ENCODE measurements at regions not wholly inside any gene's neighbourhood (a gene's known extent, or its start where the extent isn't known, plus 50 kb on each side); places are given as distances from the start of the nearest gene placed in this dataset.

- Mint-ChIP-seq H3K27me3 (ENCODE audit: low read depth) (no peaks in the 10 kb centered on the region; the same call in 1 of the 2 replicates), H3K4me1 (no peaks in the 10 kb centered on the region), H3K9me3 (peaks cover 20% of the 10 kb centered on the region), H3K27ac (no peak overlapping the region), H3K36me3 (peaks cover 7% of the 10 kb centered on the region), H3K4me3 (no peak overlapping the region)
- ChIA-PET CTCF (no interaction called here), POLR2A (no interaction called here)
- ATAC-seq = no peak
- DNase-seq (ENCODE audit: low spot score) = no peak
- TF ChIP-seq, protein P1, sequence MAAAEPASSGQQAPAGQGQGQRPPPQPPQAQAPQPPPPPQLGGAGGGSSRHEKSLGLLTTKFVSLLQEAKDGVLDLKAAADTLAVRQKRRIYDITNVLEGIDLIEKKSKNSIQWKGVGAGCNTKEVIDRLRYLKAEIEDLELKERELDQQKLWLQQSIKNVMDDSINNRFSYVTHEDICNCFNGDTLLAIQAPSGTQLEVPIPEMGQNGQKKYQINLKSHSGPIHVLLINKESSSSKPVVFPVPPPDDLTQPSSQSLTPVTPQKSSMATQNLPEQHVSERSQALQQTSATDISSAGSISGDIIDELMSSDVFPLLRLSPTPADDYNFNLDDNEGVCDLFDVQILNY (CRISPR knock-in tag; IDR thresholded peaks at IDR 0.05) = no peak
- TF ChIP-seq ATF2 (CRISPR knock-in tag; IDR thresholded peaks at IDR 0.05; ENCODE audit: borderline replicate concordance, low read depth) (no peak), AFF4 (CRISPR knock-in tag; IDR thresholded peaks at IDR 0.05; ENCODE audit: borderline replicate concordance) (no peak), ZMAT4 (CRISPR knock-in tag; IDR thresholded peaks at IDR 0.05) (no peak), JAZF1 (CRISPR knock-in tag; IDR thresholded peaks at IDR 0.05) (no peak), NFE2L1 (CRISPR knock-in tag; IDR thresholded peaks at IDR 0.05) (no peak), OVOL2 (CRISPR knock-in tag; IDR thresholded peaks at IDR 0.05; ENCODE audit: borderline replicate concordance) (no peak), TEAD1 (CRISPR knock-in tag; IDR thresholded peaks at IDR 0.05) (no peak), ESRRA (CRISPR knock-in tag; IDR thresholded peaks at IDR 0.05; ENCODE audit: borderline replicate concordance) (no peak), GTF2I (CRISPR knock-in tag; conservative IDR thresholded peaks at IDR 0.05) (no peak)
- TF ChIP-seq, protein P2, sequence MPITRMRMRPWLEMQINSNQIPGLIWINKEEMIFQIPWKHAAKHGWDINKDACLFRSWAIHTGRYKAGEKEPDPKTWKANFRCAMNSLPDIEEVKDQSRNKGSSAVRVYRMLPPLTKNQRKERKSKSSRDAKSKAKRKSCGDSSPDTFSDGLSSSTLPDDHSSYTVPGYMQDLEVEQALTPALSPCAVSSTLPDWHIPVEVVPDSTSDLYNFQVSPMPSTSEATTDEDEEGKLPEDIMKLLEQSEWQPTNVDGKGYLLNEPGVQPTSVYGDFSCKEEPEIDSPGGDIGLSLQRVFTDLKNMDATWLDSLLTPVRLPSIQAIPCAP (CRISPR knock-in tag; IDR thresholded peaks at IDR 0.05) = no peak
- TF ChIP-seq, protein P3, sequence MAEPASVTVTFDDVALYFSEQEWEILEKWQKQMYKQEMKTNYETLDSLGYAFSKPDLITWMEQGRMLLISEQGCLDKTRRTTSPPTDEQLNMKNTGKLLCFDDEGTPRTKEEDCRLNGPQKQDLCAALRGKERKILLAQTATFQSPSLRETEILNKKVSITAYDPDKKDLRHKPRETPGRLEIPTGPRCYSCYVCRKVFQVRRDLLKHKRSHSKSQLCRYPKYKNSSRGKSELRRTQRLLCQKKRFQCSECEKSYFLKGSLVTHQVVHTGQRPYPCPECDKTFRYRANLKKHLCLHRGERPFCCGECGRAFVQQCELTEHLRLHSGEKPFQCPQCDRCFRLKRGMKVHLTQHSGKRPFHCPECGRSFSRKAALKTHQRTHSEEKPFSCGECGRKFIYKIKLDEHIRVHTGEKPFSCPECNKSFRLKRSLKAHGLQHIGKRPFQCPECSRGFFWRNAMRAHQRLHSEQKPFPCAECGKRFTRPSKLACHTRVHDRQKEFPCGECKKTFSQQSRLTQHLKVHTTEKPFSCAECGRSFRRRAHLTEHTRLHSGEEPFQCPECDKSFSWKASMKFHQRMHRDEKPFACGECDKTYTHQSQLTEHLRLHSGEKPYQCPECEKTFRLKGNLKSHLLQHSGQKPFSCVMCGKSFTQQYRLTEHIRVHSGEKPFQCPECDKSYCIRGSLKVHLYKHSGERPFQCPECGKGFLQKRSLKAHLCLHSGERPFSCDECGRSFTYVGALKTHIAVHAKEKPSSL (CRISPR knock-in tag; conservative IDR thresholded peaks at IDR 0.05) = no peak
- TF ChIP-seq, protein P4, sequence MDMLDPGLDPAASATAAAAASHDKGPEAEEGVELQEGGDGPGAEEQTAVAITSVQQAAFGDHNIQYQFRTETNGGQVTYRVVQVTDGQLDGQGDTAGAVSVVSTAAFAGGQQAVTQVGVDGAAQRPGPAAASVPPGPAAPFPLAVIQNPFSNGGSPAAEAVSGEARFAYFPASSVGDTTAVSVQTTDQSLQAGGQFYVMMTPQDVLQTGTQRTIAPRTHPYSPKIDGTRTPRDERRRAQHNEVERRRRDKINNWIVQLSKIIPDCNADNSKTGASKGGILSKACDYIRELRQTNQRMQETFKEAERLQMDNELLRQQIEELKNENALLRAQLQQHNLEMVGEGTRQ (CRISPR knock-in tag; IDR thresholded peaks at IDR 0.05) = no peak
- TF ChIP-seq, protein P5, sequence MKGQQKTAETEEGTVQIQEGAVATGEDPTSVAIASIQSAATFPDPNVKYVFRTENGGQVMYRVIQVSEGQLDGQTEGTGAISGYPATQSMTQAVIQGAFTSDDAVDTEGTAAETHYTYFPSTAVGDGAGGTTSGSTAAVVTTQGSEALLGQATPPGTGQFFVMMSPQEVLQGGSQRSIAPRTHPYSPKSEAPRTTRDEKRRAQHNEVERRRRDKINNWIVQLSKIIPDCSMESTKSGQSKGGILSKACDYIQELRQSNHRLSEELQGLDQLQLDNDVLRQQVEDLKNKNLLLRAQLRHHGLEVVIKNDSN (CRISPR knock-in tag; IDR thresholded peaks at IDR 0.05) = no peak
- TF ChIP-seq, protein P6, sequence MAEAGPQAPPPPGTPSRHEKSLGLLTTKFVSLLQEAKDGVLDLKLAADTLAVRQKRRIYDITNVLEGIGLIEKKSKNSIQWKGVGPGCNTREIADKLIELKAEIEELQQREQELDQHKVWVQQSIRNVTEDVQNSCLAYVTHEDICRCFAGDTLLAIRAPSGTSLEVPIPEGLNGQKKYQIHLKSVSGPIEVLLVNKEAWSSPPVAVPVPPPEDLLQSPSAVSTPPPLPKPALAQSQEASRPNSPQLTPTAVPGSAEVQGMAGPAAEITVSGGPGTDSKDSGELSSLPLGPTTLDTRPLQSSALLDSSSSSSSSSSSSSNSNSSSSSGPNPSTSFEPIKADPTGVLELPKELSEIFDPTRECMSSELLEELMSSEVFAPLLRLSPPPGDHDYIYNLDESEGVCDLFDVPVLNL (CRISPR knock-in tag; IDR thresholded peaks at IDR 0.05; ENCODE audit: borderline replicate concordance, low read depth) = no peak
These were observed 205.8 kb downstream of the INSIG2 start for GRCh38 chr2:118294063-118294462.

All from WTC11 (cell line).